GM18861 (cell line): ENCODE measurements at regions not wholly inside any gene's neighbourhood (a gene's known extent, or its start where the extent isn't known, plus 50 kb on each side); places are given as distances from the start of the nearest gene placed in this dataset.
A peak's percentile ranks its signal among the peaks of the same experiment; 100 is the strongest.

Experiments used
- ATAC-seq: cut with Tn5 transposase; IDR thresholded peaks from one replicate; pipeline ENCODE4 v1.9.1; 2021; ENCODE audit not compliant: unreplicated experiment

- peak; percentile 62 for ATAC-seq
These were observed 51.7 kb upstream of the RCN1 start for GRCh38 chr11:32039149-32039548.

GRCh38 chr11:32034680-32035079, 56.2 kb upstream of the RCN1 start:
- no peak for ATAC-seq

DNA sequence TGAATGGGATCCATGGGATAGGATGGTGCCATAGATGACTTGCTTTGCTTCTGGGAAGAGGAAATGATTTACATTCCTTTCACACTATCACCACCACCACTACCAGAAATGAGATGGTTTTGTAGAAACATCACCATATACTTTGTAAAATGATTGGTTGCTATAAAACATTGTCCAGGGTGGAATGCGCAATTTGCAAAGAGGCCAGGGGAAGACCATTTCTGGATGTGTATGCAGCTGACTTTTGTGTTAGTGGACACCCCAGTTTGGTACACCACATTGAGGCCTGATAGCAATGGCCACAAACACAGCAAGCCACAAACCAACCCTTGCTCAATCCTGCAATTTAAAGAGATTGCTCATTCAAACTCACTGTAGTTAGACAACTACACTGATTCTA, 56.7 kb upstream of the RCN1 start:
- no peak for ATAC-seq

GRCh38 chr11:32033491-32033890, 57.4 kb upstream of the RCN1 start:
- no peak for ATAC-seq

DNA sequence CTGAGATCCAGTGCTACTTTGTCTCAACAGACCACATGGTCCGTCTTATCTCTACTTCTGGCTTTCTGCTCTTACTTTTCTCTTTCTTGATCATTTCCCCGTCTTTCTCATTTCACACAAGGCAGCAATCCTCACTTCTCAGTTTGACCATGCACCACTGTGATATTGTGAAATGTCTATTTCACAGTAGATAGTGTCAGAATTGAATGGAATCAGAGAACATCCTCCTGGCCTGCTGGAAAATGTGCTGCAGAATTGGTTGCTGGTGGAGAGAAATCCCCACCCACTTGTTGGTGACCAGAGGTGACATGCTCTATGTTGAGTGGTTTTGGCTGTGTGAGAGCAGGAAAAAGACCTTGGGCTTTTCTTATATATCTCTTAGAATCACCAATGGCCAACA, 57.8 kb upstream of the RCN1 start:
- ATAC-seq: no peak

DNA sequence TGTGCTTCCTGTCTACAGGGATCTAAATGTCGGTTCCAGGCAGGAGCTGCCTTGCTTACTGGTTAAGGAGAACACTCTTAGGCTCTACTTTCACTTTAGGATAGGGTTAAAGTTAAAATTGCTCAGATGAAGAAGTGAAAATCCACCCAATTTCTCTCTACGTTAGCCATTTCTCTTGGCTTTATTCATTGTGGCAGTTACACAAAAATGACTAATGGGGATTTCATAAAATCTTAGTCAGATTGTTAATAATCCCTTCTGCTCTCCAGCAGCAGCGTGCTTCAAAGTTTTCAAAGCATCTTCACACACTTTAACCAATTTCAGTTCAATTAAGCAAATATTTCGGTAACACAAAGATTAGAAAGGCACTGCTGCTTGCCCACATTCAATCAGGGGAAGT, 58.4 kb upstream of the RCN1 start:
- peak; percentile 53 for ATAC-seq

- ATAC-seq: no peak
These were observed 58.8 kb upstream of the RCN1 start for GRCh38 chr11:32032052-32032451.

DNA sequence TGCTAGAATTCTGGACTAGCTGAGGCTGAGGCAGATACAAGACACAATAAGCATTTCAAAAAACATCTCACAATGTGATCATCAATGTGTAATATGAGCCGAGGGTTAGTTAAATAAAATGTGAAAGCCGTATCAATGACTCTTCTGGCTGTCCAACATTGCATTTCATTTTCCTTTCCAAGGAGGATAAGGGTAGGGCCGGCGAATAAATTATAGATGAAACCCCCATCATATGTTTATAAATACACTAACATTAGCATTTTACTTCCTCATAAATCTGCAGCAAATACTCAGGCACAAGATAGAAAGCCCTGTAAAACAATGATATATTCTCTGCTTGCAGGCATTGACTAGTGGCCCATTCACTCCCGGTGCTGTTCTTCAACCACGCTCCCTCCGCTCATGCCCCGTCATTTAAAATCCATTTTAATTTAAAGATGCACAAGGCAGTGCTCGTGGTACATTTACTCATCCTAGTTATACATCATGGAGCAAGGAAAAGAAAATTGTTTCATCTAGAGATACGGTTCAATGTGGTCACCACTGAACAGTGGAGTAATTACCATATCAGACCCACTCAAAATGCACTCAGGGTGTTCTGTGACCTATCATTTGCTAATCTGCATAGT, 59.9 kb upstream of the RCN1 start:
- no peak for ATAC-seq

- no peak for ATAC-seq
These were observed 61.2 kb upstream of the RCN1 start for GRCh38 chr11:32029721-32030120.

DNA sequence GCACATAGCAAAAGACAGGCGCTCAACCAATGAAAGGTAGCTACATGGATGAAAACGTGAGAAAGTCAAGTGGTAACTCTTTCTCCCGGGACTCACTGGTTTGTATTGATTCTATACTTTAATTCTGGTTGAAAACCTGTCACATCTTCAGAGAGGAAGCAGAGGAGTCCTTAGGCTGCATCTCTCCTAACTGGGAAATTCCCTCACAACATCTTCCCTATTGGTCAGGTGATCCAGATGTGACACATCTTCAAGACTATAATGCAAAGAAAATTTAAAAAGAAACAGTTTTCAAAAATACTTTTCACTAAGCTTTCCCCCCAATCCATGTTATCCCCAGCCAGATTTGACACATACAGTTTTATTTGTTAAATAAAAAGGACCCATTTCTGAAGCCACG, 62.7 kb upstream of the RCN1 start:
- no peak for ATAC-seq

- ATAC-seq: no peak
These were observed 64.1 kb upstream of the RCN1 start for GRCh38 chr11:32026766-32027165.

DNA sequence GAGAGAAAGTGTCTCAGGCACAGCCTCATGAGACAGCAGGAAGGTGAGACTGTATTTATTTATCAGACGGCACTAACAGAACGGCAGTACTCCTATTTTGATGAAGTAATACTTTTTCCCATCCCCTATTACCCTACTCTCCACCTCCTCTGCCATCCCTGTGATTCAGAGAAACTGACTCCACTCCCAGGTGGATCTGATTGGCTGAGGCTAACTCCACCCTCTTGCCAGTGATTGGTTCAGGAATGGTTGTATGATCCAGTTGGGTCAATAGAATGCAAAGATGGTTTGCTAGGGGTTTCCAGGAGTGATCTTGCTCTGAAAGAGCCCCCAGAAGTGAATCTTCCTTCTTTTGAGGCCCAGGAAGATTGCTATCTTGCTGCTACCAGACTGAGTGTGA, 65.9 kb upstream of the RCN1 start:
- ATAC-seq: no peak

GRCh38 chr11:32023370-32024305, 67.2 kb upstream of the RCN1 start:
- no peak for ATAC-seq

DNA sequence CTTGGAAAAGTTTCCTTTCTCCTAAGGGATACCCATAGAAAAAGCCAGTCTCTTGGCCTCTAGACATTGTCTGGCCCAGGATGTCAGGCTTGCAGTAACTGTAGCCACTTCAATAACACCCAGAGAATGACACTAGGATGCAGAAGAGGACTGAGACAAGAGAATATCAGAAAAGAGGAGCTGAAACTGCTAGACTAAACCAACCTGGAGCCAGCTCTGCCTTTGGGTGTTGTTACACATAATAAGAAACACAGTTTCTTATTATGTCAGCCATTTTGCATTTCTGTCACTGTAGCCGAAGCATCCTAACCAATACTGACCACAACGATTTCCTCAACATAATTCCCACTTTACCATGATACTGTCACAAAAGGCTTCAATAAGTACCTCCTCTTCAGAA, 72.2 kb upstream of the RCN1 start:
- ATAC-seq: no peak

DNA sequence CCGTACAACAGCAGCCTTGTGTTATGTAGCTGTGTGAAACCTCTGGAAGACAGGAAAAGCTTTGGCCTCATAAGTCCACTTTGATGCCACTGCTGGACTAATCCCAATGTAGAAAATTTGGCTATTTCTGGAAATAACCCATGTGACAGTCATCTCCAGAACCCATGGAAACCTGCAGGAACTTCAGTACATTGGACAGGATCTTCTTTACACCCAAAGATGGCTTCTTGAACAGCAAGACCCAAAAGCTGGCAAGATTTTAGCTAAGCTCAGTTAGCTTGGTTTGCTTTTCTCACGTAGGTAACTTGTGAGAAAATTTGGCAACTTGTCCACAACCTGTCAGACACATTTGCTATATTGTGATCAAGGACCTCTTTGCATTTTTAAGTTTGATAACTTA, 74.8 kb upstream of the RCN1 start:
- ATAC-seq: no peak

GRCh38 chr11:32015427-32015826, 75.4 kb upstream of the RCN1 start:
- ATAC-seq: no peak

DNA sequence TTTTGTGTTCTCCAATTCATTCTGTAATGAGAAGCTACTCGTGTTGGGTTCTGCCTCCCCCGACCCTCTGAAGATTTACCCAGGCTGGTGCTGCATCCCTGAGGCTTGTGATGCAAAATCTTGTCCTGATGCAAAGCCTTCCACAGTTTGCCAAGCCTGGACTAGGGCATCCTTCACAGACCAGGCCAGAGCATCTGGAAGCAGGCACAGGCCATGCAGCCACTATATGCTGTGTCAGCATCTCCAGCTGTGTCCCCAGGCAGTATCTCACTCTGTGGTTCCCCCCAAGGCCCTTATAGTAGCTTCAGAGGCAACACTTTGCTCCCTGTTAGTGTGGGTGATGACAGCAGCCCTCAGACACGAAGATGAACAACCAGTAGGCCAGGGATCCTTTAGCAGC, 77.3 kb upstream of the RCN1 start:
- ATAC-seq: no peak

DNA sequence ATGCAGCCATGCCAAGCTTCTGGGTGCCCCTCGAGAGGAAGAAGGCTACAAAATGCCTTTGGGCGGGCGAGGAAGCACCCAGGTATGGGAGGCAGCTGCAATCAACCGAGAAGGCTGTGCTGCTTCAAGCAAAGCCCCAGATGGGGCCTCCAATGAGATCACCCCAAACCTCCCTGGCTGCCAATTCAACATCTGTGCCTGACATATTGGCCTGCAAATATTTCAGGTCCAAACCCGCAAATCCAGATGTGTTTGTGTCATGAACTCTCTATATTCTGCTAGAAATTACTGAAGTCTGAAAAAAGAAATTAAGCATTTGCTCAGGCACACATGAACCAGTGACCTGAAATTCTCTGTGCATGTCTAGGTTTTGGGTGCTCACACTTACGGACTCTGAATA, 78.8 kb upstream of the RCN1 start:
- no peak for ATAC-seq

- ATAC-seq: no peak
These were observed 81.9 kb upstream of the RCN1 start for GRCh38 chr11:32008880-32009551.

DNA sequence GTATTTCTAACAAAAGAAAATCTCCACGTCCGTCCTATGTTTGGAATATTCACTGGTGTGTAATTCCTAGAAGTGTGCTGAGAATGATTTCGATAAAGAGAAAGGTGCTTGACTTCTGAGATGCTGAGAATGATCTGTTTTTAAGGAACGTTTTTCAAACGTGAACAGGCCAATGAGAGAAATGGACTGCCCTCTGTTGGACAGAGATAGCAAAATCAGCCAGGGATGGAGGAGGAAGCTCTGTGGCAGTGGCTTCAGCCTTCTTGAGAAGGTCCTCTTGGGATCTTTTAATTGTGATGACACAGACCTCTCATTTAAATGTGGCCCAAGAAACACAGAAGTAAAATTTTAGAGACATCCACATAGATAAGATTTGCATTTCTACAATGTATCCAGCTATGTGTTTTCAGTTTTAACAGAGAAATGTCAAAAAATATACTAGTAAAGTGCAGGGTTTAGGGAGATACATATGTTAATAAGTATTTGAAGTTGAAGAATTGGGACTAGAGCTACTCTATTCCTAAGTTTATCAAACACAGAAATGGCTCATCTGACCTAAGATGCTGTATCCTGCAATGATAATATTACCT, 84.0 kb upstream of the RCN1 start:
- peak; percentile 67 for ATAC-seq

- ATAC-seq: no peak
These were observed 85.0 kb upstream of the RCN1 start for GRCh38 chr11:32005786-32006416.
